A673 (cell line): ENCODE measurements at regions not wholly inside any gene's neighbourhood (a gene's known extent, or its start where the extent isn't known, plus 50 kb on each side); places are given as distances from the start of the nearest gene placed in this dataset.

Source experiments
- BruUV-seq: library from RNA; stranded (reverse); fragments of 400-500 nt; replicated peaks from 2 replicates; lab custom pipeline; 2021; lab: Mats Ljungman, UMichigan
- CTCF ChIA-PET: fragments of 300-600 bp; sonication (Branson Sonifier 250); formaldehyde crosslinking; loops from one replicate; lab custom pipeline; 2022; ENCODE audit warnings: antibody characterized with exemption; lab: Charles Lee
- POLR2A ChIA-PET: fragments of 300-600 bp; sonication (Branson Sonifier 250); formaldehyde crosslinking; loops from one replicate; lab custom pipeline; 2022; ENCODE audit warnings: antibody characterized with exemption; ENCODE audit not compliant: low non-redundant PET; lab: Charles Lee
- DNase-seq: peaks from one replicate; pipeline ENCODE4 v3.0.0-alpha.2; 2015; ENCODE audit warnings: low spot score
- H3K27ac ChIP-seq: fragments of 200-600 bp; sonication (generic); 2 replicates; pipeline ENCODE4 v1.5.1; 2016; ENCODE audit warnings: mixed run types, low read depth, mild to moderate bottlenecking, mixed read lengths, antibody characterized with exemption, low read length; ENCODE audit not compliant: poor library complexity, severe bottlenecking
- H3K27me3 ChIP-seq: fragments of 200-600 bp; sonication (generic); replicated peaks from 2 replicates; pipeline ENCODE4 v1.6.1; 2017; ENCODE audit warnings: mixed run types, low read depth, mild to moderate bottlenecking, mixed read lengths, antibody characterized with exemption, low read length; ENCODE audit not compliant: insufficient read depth, poor library complexity
- H3K36me3 ChIP-seq: fragments of 200-600 bp; sonication (generic); 2 replicates; pipeline ENCODE4 v1.6.1; 2016; ENCODE audit warnings: mixed run types, mild to moderate bottlenecking, mixed read lengths, antibody characterized with exemption, low read length; ENCODE audit not compliant: insufficient read depth, poor library complexity, severe bottlenecking
- H3K4me1 ChIP-seq: fragments of 200-600 bp; sonication (generic); 2 replicates; pipeline ENCODE4 v1.6.1; 2017; ENCODE audit warnings: mixed run types, mild to moderate bottlenecking, mixed read lengths, antibody characterized with exemption, low read length; ENCODE audit not compliant: insufficient read depth, poor library complexity, severe bottlenecking
- H3K4me3 ChIP-seq: fragments of 200-600 bp; sonication (generic); 2 replicates; pipeline ENCODE4 v1.5.1; 2016; ENCODE audit warnings: low read depth, mixed run types, mild to moderate bottlenecking, mixed read lengths, low read length; ENCODE audit not compliant: poor library complexity, severe bottlenecking
- H3K9me3 ChIP-seq: fragments of 200-600 bp; sonication (generic); 2 replicates; pipeline ENCODE4 v1.6.1; 2016; ENCODE audit warnings: mixed run types, low read depth, mild to moderate bottlenecking, mixed read lengths, antibody characterized with exemption, low read length; ENCODE audit not compliant: poor library complexity, severe bottlenecking
- CTCF ChIP-seq: fragments of 300-800, 200-600 bp; sonication (generic); conservative IDR thresholded peaks from 2 replicates; pipeline ENCODE4 v1.5.1; 2017; ENCODE audit warnings: low read depth, mild to moderate bottlenecking, antibody characterized with exemption, low read length, moderate library complexity, mixed read lengths
- EZH2 ChIP-seq: fragments of 200-600 bp; sonication (generic); IDR thresholded peaks from 2 replicates; pipeline ENCODE4 v1.6.1; 2017; ENCODE audit warnings: borderline replicate concordance, low read depth, mild to moderate bottlenecking, mixed read lengths, antibody characterized with exemption, low read length; ENCODE audit not compliant: poor library complexity, severe bottlenecking
- intact Hi-C: fragments of 100-400 bp; cut with micrococcal nuclease; formaldehyde crosslinking; loops from one replicate; pipeline ENCODE4 v1.10.0; 2022; ENCODE audit not compliant: unreplicated experiment

GRCh38 chr12:90281154-90281868 lies 572.7 kb upstream of the ATP2B1 start:
- Histone ChIP-seq H3K27ac (no peak overlapping the region), H3K9me3 (peaks cover 18% of the 10 kb centered on the region), H3K4me3 (no peak overlapping the region), H3K4me1 (no peaks in the 10 kb centered on the region), H3K36me3 (no peaks in the 10 kb centered on the region), H3K27me3 (no peaks in the 10 kb centered on the region)
- no peak for TF ChIP-seq EZH2
- TF ChIP-seq CTCF, result no peak
- no TSS peak for BruUV-seq
- DNase-seq, result no peak
- ChIA-PET CTCF (no interaction called here), POLR2A (no interaction called here)
- intact Hi-C loops, result no loop called here

DNA sequence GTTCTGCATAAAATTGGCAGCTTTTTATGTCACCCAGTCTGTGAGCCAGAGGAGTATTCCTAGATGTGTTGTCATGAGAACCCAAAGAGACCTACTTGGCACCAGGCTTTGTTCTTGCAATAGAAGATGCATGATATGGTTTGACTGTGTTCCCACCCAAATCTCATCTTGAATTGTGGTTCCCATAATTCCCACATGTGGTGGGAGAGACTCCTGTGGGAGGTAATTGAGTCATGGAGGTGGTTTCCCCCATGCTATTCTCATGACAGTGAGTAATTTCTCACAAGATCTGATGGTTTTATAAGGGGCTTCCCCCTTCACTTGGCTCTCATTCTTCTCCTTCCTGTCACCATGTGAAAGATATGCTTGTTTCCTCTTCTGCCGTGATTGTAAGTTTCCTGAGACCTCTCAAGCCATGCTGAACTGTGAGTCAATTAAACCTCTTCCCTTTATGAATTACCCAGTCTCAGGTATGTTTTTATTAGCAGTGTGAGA lies 572.0 kb upstream of the ATP2B1 start:
- no peak for TF ChIP-seq CTCF
- no peak for TF ChIP-seq EZH2
- no peak overlapping the region for H3K4me3 ChIP-seq
- no peaks in the 10 kb centered on the region for H3K4me1 ChIP-seq
- peaks cover 18% of the 10 kb centered on the region for H3K9me3 ChIP-seq
- CTCF ChIA-PET, result no interaction called here
- BruUV-seq, result no TSS peak
- H3K36me3 ChIP-seq, result no peaks in the 10 kb centered on the region
- intact Hi-C loops, result no loop called here
- no peak for DNase-seq
- H3K27me3 ChIP-seq, result no peaks in the 10 kb centered on the region
- POLR2A ChIA-PET, result no interaction called here
- no peak overlapping the region for H3K27ac ChIP-seq

DNA sequence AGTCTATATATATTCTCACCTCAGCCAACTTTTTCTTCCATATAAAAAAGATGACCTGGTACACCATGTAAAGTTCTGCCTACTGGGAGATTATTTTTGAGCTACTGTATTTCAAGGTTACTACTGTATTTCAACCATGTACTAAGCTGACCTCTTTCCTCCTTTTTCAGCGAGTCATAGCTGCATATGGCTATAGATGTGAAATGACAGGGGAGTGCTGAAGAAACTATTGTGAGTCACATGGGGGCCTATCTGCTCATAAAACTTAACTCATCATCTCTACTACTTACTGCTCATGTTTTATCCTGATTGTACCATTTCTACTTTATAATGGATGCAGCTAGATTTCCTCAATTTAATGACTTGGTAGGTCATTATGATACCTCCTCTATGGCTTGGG lies 571.4 kb upstream of the ATP2B1 start:
- intact Hi-C loops, result no loop called here
- Histone ChIP-seq H3K4me3 (no peak overlapping the region), H3K27ac (no peak overlapping the region), H3K36me3 (no peaks in the 10 kb centered on the region), H3K9me3 (peaks cover 18% of the 10 kb centered on the region), H3K27me3 (no peaks in the 10 kb centered on the region), H3K4me1 (no peaks in the 10 kb centered on the region)
- TF ChIP-seq CTCF (no peak), EZH2 (no peak)
- BruUV-seq, result no TSS peak
- no peak for DNase-seq
- CTCF ChIA-PET, result no interaction called here
- POLR2A ChIA-PET, result no interaction called here
